22Rv1 (cell line): ENCODE measurements at regions not wholly inside any gene's neighbourhood (a gene's known extent, or its start where the extent isn't known, plus 50 kb on each side); places are given as distances from the start of the nearest gene placed in this dataset.

Experiments
- ZFX ChIP-seq: fragments of 450-650 bp; IDR thresholded peaks from 2 replicates; pipeline ENCODE4 v1.6.1; 2017; ENCODE audit warnings: antibody characterized with exemption, borderline replicate concordance
- TF ChIP-seq, protein P1 (sequence below): fragments of 450-650 bp; IDR thresholded peaks from 2 replicates; pipeline ENCODE4 v1.5.1; 2017; ENCODE audit warnings: mild to moderate bottlenecking

DNA sequence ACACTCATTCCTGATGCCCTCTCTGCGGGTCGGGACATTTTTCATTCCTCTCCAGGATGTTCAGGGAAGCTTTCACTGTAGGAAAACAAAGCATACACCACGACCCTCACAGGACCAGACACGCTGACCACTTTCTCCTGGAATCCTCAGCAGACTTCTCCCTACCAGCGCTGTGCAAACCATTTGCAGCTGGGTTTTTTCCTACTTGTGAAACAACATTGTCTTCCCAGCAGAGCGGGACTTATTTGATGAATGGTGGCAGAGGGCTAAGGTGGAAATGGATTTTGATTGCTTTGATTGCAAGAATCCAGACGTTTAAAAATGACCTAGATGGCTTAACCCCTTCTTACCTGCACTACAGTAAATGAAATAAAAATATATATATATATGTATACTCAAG, 265.9 kb downstream of the TBC1D4 start:
- TF ChIP-seq, protein P1, sequence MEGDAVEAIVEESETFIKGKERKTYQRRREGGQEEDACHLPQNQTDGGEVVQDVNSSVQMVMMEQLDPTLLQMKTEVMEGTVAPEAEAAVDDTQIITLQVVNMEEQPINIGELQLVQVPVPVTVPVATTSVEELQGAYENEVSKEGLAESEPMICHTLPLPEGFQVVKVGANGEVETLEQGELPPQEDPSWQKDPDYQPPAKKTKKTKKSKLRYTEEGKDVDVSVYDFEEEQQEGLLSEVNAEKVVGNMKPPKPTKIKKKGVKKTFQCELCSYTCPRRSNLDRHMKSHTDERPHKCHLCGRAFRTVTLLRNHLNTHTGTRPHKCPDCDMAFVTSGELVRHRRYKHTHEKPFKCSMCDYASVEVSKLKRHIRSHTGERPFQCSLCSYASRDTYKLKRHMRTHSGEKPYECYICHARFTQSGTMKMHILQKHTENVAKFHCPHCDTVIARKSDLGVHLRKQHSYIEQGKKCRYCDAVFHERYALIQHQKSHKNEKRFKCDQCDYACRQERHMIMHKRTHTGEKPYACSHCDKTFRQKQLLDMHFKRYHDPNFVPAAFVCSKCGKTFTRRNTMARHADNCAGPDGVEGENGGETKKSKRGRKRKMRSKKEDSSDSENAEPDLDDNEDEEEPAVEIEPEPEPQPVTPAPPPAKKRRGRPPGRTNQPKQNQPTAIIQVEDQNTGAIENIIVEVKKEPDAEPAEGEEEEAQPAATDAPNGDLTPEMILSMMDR: no peak
- TF ChIP-seq ZFX: no peak
